HG02588 (cell line): ENCODE measurements at regions not wholly inside any gene's neighbourhood (a gene's known extent, or its start where the extent isn't known, plus 50 kb on each side); places are given as distances from the start of the nearest gene placed in this dataset.

Experiments used
- ATAC-seq: cut with Tn5 transposase; IDR thresholded peaks from one replicate; pipeline ENCODE4 v1.9.1; 2021; ENCODE audit warnings: mild to moderate bottlenecking, moderate library complexity; ENCODE audit not compliant: unreplicated experiment

GRCh38 chr3:182244222-182244971, 532.7 kb downstream of the SOX2 start:
- no peak for ATAC-seq

- ATAC-seq: no peak
These were observed 533.3 kb downstream of the SOX2 start for GRCh38 chr3:182245059-182245458.

GRCh38 chr3:182246870-182247269, 535.1 kb downstream of the SOX2 start:
- no peak for ATAC-seq

- no peak for ATAC-seq
These were observed 536.7 kb downstream of the SOX2 start for GRCh38 chr3:182248349-182248880.

GRCh38 chr3:182252802-182253201, 540.5 kb upstream of the ATP11B start:
- ATAC-seq: no peak

- ATAC-seq: no peak
These were observed 538.1 kb upstream of the ATP11B start for GRCh38 chr3:182255158-182255557.

- ATAC-seq: no peak
These were observed 535.9 kb upstream of the ATP11B start for GRCh38 chr3:182257361-182257760.

- no peak for ATAC-seq
These were observed 534.6 kb upstream of the ATP11B start for GRCh38 chr3:182258538-182259177.

GRCh38 chr3:182259579-182259978, 533.7 kb upstream of the ATP11B start:
- ATAC-seq: no peak

- ATAC-seq: no peak
These were observed 532.3 kb upstream of the ATP11B start for GRCh38 chr3:182261041-182261440.

- no peak for ATAC-seq
These were observed 524.6 kb upstream of the ATP11B start for GRCh38 chr3:182268711-182269110.

- ATAC-seq: no peak
These were observed 516.8 kb upstream of the ATP11B start for GRCh38 chr3:182276512-182276911.

GRCh38 chr3:182284793-182285192, 508.5 kb upstream of the ATP11B start:
- no peak for ATAC-seq

- no peak for ATAC-seq
These were observed 500.7 kb upstream of the ATP11B start for GRCh38 chr3:182292591-182292990.

- no peak for ATAC-seq
These were observed 499.0 kb upstream of the ATP11B start for GRCh38 chr3:182294256-182294655.

GRCh38 chr3:182294696-182295095, 498.6 kb upstream of the ATP11B start:
- ATAC-seq: no peak

GRCh38 chr3:182300266-182300665, 493.0 kb upstream of the ATP11B start:
- ATAC-seq: no peak

GRCh38 chr3:182303169-182303568, 490.1 kb upstream of the ATP11B start:
- ATAC-seq: no peak

GRCh38 chr3:182305881-182306665, 487.2 kb upstream of the ATP11B start:
- no peak for ATAC-seq

GRCh38 chr3:182308328-182308727, 485.0 kb upstream of the ATP11B start:
- no peak for ATAC-seq

GRCh38 chr3:182309120-182309519, 484.2 kb upstream of the ATP11B start:
- no peak for ATAC-seq

- no peak for ATAC-seq
These were observed 478.0 kb upstream of the ATP11B start for GRCh38 chr3:182315313-182315712.
